ENCODE measurements at regions not wholly inside any gene's neighbourhood (a gene's known extent, or its start where the extent isn't known, plus 50 kb on each side); places are given as distances from the start of the nearest gene placed in this dataset.

DNA sequence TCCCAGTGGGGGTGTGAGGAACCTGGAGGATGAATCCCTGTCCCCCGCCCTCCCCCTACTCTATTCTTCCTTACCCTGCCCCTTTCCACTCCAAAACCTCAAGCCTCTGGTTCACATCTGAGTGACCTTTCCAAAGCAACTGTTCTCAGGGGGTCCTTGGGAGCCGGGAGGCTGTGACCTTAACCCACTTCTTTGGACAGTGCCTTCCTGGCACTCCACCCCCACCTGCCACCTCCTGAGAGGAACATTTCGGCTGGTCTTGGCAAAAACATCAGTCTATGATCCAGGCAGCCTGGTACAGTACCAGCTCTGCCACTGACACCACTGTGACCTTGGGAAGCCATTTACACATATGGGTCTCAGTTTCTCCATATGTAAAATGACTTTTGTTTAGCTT, 121.7 kb downstream of the MRPL14 start:
- TF ChIP-seq, protein P1, sequence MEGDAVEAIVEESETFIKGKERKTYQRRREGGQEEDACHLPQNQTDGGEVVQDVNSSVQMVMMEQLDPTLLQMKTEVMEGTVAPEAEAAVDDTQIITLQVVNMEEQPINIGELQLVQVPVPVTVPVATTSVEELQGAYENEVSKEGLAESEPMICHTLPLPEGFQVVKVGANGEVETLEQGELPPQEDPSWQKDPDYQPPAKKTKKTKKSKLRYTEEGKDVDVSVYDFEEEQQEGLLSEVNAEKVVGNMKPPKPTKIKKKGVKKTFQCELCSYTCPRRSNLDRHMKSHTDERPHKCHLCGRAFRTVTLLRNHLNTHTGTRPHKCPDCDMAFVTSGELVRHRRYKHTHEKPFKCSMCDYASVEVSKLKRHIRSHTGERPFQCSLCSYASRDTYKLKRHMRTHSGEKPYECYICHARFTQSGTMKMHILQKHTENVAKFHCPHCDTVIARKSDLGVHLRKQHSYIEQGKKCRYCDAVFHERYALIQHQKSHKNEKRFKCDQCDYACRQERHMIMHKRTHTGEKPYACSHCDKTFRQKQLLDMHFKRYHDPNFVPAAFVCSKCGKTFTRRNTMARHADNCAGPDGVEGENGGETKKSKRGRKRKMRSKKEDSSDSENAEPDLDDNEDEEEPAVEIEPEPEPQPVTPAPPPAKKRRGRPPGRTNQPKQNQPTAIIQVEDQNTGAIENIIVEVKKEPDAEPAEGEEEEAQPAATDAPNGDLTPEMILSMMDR (conservative IDR thresholded peaks at IDR 0.05; ENCODE audit: low read length): no peak
- no peak overlapping the region for H3K4me3 ChIP-seq (ENCODE audit: low read length)
- DNase-seq (ENCODE audit: low read depth): no peak

DNA sequence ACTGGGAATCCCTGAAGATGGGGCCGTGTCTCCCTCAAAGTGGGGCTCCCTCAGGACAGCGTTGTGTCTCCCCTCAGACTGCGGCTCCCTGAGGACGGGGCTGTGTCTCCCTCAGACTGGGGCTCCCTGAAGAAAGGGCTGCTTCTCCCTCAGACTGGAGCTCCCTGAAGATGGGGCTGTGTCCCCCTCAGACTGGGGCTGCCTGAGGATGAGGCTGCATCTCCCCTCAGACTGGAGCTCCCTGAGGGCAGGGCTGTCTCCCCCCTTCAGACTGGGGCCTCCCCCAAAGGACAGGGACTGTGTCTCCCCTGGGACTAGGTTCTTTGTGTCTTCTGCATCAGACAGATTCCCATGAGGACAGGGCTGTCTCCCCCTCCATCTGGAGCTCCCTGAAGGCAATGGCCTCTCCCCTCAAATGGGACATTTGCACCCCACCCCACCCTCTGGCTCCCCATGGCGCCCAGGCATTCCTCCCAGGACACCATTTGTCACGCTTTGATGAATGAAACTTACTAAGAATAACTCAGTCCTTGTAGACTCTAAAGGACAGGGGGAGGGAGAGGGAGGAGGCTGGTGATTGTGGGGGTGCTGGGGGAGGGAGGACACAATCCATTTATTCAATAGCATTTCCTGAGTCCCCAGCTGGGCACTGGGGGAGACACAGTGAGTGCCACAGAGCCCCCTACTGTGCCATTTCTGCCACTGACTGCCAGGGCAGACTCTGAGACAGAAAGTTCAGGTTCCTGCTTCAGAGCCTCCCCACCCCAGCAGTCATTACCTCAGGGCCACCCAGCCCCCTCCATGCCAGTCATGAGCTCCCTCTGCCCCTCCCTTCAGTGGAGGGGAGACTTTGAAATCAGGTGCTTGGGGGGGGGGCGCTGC, 122.4 kb downstream of the MRPL14 start:
- DNase-seq (ENCODE audit: low read depth): no peak
- TF ChIP-seq, protein P1 (conservative IDR thresholded peaks at IDR 0.05; ENCODE audit: low read length): peak; percentile 39
- H3K4me3 ChIP-seq (ENCODE audit: low read length): no peak overlapping the region

DNA sequence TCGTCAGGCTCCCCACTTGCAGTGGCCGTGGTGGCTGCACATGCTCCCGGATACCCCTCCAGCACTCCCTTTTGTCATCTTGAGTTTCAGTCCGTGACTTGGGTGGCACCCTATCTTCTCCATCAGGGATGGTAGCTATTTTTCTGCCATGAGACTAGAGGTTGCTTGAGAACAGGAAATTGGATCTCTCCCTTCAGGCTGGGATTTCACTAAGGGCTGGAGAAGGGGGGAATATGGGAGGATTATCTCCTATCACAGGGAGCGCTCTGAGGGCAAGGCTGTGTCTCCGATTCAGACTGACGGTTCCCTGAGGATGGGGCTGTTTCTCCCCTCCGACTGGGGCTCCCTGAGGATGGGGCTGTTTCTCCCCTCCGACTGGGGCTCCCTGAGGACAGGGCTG, 123.1 kb downstream of the MRPL14 start:
- no peak overlapping the region for H3K4me3 ChIP-seq (ENCODE audit: low read length)
- TF ChIP-seq, protein P1 (conservative IDR thresholded peaks at IDR 0.05; ENCODE audit: low read length): no peak
- no peak for DNase-seq (ENCODE audit: low read depth)

DNA sequence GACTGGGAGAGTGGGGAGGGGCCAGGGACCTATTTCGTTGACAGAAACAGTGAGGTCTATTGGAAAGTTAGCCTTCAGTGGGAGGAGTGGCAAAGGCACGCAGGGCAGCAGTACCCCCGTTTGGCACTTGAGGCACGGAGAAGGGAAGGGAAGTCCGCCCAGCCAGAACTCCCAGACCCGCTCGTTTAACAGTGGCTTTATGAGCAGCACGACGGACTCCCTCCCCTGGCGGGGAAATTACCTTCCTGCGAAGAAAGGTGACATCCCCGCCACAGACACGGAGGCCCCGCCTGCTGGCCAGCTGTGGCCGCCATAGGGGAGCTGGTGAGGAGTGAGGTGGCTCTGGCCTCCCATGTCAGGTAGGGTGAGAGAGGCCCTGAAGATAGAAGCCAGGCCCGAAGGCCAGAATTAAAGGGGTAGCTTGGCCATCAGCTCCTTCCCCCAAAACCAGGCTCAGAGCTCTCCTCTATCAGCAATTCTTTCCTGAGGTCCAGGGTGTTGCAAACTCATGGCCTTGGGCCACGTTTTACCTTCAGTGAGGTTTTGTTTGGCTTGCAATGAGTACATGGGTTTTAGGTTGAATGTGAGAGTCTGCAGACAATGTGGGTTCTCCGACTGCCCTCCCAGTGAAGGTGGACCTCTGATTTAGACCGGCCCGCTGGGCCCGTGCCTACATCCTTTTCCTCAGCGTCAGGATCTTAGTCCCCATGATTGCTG, 123.7 kb downstream of the MRPL14 start:
- H3K4me3 ChIP-seq (ENCODE audit: low read length): no peak overlapping the region
- TF ChIP-seq, protein P1 (conservative IDR thresholded peaks at IDR 0.05; ENCODE audit: low read length): no peak

DNA sequence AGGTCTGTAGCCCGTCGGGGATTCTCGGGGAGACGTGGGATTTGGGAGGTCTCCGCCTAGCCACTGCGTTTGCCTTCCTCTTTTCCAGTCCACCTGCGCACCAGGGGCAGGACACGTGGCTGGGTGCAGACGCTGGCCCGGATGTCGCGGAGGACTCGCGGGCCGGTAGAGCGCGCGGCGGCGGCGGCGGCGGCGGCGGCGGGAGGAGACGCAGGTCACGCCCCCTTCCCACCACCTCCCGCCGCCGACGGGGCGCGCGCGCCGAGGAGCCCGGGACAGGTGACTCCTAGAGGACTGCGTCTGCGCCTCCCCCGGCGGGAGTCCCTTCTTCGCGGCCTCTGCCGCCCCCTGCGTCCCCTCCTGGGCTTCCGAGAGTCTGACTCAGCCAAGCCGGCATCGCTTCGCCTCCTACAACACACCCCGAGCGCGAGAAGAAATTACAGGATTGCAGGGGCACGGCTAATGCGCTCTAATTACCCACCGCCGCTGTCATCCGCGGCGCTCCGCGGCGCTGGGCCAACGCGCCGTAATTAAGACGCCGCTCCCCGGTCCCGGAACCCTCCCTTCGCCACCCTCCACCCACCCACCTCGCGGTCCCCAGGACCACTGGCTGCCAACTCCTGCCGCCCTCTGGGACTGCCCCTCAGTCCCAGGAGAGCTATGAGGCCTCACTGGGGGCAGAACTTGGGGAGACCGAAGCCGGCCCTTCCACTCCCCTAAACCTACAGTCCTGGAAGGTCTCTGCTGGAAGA, 124.5 kb downstream of the MRPL14 start:
- DNase-seq (ENCODE audit: low read depth): no peak
- H3K4me3 ChIP-seq (ENCODE audit: low read length): peak overlapping the region; percentile 49
- TF ChIP-seq, protein P1 (conservative IDR thresholded peaks at IDR 0.05; ENCODE audit: low read length): peak; percentile 22

More for the DNA sequence above, 123.7 kb downstream of the MRPL14 start:
- DNase-seq (ENCODE audit: low read depth): no peak

DNA sequence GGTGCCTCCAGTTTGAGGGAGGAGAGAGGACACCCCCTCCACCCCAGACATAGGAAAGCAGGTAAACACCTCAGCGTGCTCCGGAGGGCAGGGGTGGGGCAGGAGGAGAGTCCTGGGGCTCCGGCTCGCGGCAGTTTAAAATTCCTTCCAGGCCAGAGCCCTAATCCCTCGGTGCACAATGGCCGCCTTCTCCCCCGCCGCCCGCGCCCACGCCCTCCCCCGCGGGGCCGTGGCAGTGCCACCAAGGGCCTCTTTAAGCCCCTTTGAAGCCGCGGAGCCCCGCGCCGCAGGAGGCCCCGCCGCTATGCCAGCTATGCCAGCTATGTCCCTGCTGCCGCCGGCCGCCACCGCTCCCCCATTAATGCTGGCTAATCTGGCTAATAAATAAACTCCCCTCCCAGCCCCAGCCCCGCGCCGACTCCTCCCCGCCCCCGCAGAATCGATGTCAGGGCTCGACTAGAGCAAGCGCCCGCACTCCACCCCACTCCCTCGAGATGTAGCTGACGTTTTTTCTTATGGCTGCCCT, 125.1 kb downstream of the MRPL14 start:
- peak overlapping the region; percentile 49 for H3K4me3 ChIP-seq (ENCODE audit: low read length)
- TF ChIP-seq, protein P1 (conservative IDR thresholded peaks at IDR 0.05; ENCODE audit: low read length): no peak

More for the DNA sequence above, 125.1 kb downstream of the MRPL14 start:
- no peak for DNase-seq (ENCODE audit: low read depth)

Measured in AG10803 (cell line).